ENCODE measurements at regions not wholly inside any gene's neighbourhood (a gene's known extent, or its start where the extent isn't known, plus 50 kb on each side); places are given as distances from the start of the nearest gene placed in this dataset.

DNA sequence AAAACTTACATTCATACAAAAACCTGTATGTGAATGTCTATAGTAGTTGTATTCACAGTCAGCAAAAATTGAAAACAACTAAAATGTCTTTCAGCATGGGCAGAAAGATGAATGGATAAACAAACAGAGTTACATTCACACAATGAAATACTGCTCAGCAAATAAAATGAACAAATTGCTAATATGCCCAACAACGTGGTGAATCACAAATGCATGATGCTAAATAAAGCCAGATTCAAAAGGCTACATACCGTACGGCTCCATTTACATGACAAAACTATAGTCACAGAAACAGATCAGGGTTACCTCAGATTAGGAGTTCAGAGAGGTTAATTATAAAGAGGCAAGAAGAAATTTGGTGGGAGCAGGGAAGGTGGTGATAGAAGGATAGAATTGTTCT is 100.7 kb upstream of the KCTD3 start:
- no peak for DNase-seq
- H3K36me3 Mint-ChIP-seq (ENCODE audit: unreplicated experiment) = no peaks in the 10 kb centered on the region
- no peaks in the 10 kb centered on the region for H3K9me3 Mint-ChIP-seq (ENCODE audit: unreplicated experiment)
- no peaks in the 10 kb centered on the region for H3K4me1 Mint-ChIP-seq (ENCODE audit: low read depth, unreplicated experiment)
- no peaks in the 10 kb centered on the region for H3K27me3 Mint-ChIP-seq (ENCODE audit: unreplicated experiment)
- no peak overlapping the region for H3K4me3 Mint-ChIP-seq (ENCODE audit: unreplicated experiment)
- no peak overlapping the region for H3K27ac Mint-ChIP-seq (ENCODE audit: unreplicated experiment)
- TF ChIP-seq, protein P1, sequence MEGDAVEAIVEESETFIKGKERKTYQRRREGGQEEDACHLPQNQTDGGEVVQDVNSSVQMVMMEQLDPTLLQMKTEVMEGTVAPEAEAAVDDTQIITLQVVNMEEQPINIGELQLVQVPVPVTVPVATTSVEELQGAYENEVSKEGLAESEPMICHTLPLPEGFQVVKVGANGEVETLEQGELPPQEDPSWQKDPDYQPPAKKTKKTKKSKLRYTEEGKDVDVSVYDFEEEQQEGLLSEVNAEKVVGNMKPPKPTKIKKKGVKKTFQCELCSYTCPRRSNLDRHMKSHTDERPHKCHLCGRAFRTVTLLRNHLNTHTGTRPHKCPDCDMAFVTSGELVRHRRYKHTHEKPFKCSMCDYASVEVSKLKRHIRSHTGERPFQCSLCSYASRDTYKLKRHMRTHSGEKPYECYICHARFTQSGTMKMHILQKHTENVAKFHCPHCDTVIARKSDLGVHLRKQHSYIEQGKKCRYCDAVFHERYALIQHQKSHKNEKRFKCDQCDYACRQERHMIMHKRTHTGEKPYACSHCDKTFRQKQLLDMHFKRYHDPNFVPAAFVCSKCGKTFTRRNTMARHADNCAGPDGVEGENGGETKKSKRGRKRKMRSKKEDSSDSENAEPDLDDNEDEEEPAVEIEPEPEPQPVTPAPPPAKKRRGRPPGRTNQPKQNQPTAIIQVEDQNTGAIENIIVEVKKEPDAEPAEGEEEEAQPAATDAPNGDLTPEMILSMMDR (IDR thresholded peaks at IDR 0.05; ENCODE audit: partially characterized antibody, unreplicated experiment) = no peak

DNA sequence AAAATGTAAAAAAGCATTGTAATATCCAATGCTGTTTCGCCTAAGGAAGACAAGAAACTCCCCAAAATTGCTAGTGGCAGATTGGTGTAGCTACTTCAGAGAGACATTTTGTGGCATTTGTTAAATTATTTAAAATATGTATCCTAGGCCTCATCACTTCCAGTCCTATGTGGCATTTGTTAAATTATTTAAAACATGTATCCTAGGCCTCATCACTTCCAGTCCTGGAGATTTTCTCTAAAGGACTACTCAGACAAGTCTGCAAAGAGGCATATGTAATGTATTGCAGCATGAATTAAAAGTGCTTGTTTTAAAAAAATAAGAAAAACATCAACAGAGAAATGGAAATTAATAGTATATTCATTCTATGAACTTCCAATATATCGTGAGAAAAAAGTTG is 95.6 kb upstream of the KCTD3 start:
- DNase-seq = no peak
- no peaks in the 10 kb centered on the region for H3K9me3 Mint-ChIP-seq (ENCODE audit: unreplicated experiment)
- H3K4me1 Mint-ChIP-seq (ENCODE audit: low read depth, unreplicated experiment) = no peaks in the 10 kb centered on the region
- no peaks in the 10 kb centered on the region for H3K27me3 Mint-ChIP-seq (ENCODE audit: unreplicated experiment)
- TF ChIP-seq, protein P1 (IDR thresholded peaks at IDR 0.05; ENCODE audit: partially characterized antibody, unreplicated experiment) = no peak
- no peaks in the 10 kb centered on the region for H3K36me3 Mint-ChIP-seq (ENCODE audit: unreplicated experiment)
- no peak overlapping the region for H3K27ac Mint-ChIP-seq (ENCODE audit: unreplicated experiment)
- H3K4me3 Mint-ChIP-seq (ENCODE audit: unreplicated experiment) = no peak overlapping the region

DNA sequence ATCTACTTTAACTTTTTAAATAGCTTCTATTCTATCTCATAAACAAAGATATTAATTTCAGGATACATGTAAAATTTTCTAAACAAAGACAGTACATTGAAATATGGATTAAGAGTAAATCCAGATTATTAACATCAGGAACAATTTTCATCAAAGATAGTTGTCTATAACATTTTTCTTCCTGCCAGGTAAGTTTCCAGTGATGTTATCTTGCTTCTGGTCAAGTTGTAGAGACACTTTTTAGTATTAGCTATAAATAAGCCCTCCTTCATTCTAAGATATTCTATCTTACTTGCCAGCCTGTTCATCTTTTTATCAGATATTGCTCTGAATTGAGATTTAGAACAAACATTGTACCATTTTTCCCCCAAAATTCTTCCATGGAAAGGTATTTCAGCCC is 94.4 kb upstream of the KCTD3 start:
- TF ChIP-seq, protein P1 (IDR thresholded peaks at IDR 0.05; ENCODE audit: partially characterized antibody, unreplicated experiment) = no peak
- Mint-ChIP-seq H3K4me3 (ENCODE audit: unreplicated experiment) (no peak overlapping the region), H3K27me3 (ENCODE audit: unreplicated experiment) (no peaks in the 10 kb centered on the region), H3K9me3 (ENCODE audit: unreplicated experiment) (no peaks in the 10 kb centered on the region), H3K27ac (ENCODE audit: unreplicated experiment) (no peak overlapping the region), H3K36me3 (ENCODE audit: unreplicated experiment) (no peaks in the 10 kb centered on the region), H3K4me1 (ENCODE audit: low read depth, unreplicated experiment) (no peaks in the 10 kb centered on the region)
- no peak for DNase-seq

DNA sequence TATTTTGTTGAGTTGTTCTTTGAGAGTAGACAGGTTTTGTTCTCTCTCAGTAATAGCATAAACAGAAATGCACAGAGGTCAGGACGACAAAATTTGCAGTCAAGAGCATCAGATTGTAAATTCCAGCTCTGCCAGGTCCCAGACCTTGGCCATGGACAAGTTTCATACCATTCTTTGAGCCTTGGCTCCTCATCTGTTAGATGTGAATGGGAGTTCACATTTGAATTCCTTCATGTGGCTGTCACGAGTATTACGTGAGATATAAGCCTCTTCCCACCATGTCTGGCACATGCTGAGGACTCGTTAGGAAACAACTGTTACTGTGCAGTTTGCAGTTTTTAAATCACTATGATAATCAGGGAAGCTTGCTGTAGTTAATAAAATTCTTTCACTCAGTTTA is 93.2 kb upstream of the KCTD3 start:
- Mint-ChIP-seq H3K27ac (ENCODE audit: unreplicated experiment) (no peak overlapping the region), H3K4me1 (ENCODE audit: low read depth, unreplicated experiment) (no peaks in the 10 kb centered on the region), H3K9me3 (ENCODE audit: unreplicated experiment) (no peaks in the 10 kb centered on the region), H3K27me3 (ENCODE audit: unreplicated experiment) (no peaks in the 10 kb centered on the region), H3K4me3 (ENCODE audit: unreplicated experiment) (no peak overlapping the region), H3K36me3 (ENCODE audit: unreplicated experiment) (no peaks in the 10 kb centered on the region)
- DNase-seq = no peak
- TF ChIP-seq, protein P1 (IDR thresholded peaks at IDR 0.05; ENCODE audit: partially characterized antibody, unreplicated experiment) = no peak

DNA sequence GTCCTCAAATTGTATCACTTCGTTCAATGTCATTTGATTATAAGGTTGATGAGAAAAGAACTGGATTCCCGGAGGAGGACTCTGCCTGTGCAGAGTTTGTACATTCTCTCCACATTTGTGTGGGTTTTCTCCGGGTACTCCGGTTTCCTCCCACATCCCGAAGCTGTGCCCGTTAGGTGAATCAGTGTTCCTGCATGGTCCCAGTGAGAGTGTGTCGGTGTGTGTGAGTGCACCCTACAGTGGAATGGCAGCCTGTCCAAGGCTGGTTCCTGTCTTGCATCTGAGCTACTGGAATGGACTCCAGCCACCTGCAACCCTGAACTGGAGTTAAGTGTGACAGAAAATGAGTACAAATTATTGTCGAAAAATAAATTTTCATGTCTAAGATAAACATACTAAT is 92.2 kb upstream of the KCTD3 start:
- Mint-ChIP-seq H3K4me3 (ENCODE audit: unreplicated experiment) (no peak overlapping the region), H3K27ac (ENCODE audit: unreplicated experiment) (no peak overlapping the region), H3K36me3 (ENCODE audit: unreplicated experiment) (no peaks in the 10 kb centered on the region), H3K4me1 (ENCODE audit: low read depth, unreplicated experiment) (no peaks in the 10 kb centered on the region), H3K9me3 (ENCODE audit: unreplicated experiment) (no peaks in the 10 kb centered on the region), H3K27me3 (ENCODE audit: unreplicated experiment) (no peaks in the 10 kb centered on the region)
- DNase-seq = no peak
- TF ChIP-seq, protein P1 (IDR thresholded peaks at IDR 0.05; ENCODE audit: partially characterized antibody, unreplicated experiment) = no peak
